ENCODE measurements at regions not wholly inside any gene's neighbourhood (a gene's known extent, or its start where the extent isn't known, plus 50 kb on each side); places are given as distances from the start of the nearest gene placed in this dataset.

- Histone ChIP-seq H3K9me3 (no peaks in the 10 kb centered on the region), H3K4me1 (ENCODE audit: control insufficient read depth in 1 of 2, extremely low read depth in 1 of 2, insufficient read depth in 2 of 2, low read length in 2 of 2) (no peaks in the 10 kb centered on the region), H3K27ac (ENCODE audit: low read length) (no peak overlapping the region), H3K27me3 (replicated peaks in 1 of 2; ENCODE audit: control insufficient read depth in 2 of 2, extremely low read depth in 1 of 2, insufficient read depth in 2 of 2, low read length in 1 of 2) (no peaks in the 10 kb centered on the region), H3K4me3 (ENCODE audit: control insufficient read depth in 1 of 2, extremely low read depth in 1 of 2, low read length in 1 of 2) (no peak overlapping the region), H3K36me3 (ENCODE audit: control insufficient read depth in 2 of 2, extremely low read depth in 1 of 2, insufficient read depth in 1 of 2, low read length in 1 of 2) (no peaks in the 10 kb centered on the region)
- Mint-ChIP-seq H3K27me3 (no peaks in the 10 kb centered on the region), H3K4me1 (no peaks in the 10 kb centered on the region), H3K9me3 (peaks cover 4 to 26% (median 19%) of the 10 kb centered on the region in 3 donors), H3K27ac (no peak overlapping the region), H3K36me3 (no peaks in the 10 kb centered on the region), H3K4me3 (no peak overlapping the region)
- CTCF ChIA-PET, result no interaction called here
- POLR2A ChIA-PET, result no interaction called here
- DNase-seq (no peak), ATAC-seq (replicated peaks in 1 of 4) (no peak)
Observed at GRCh38 chr9:108205276-108205675, 650.5 kb downstream of the ACTL7B start.

GRCh38 chr9:108197899-108198298 is 657.9 kb downstream of the ACTL7B start:
- DNase-seq (no peak), ATAC-seq (replicated peaks in 1 of 4) (no peak)
- Mint-ChIP-seq H3K27me3 (peaks cover 0 to 3% of the 10 kb centered on the region in 2 donors), H3K27ac (no peak overlapping the region), H3K36me3 (no peaks in the 10 kb centered on the region), H3K9me3 (peaks cover 19 to 23% (median 21%) of the 10 kb centered on the region in 3 donors), H3K4me3 (no peak overlapping the region), H3K4me1 (no peaks in the 10 kb centered on the region)
- H3K4me3 ChIP-seq (ENCODE audit: control insufficient read depth in 1 of 2, extremely low read depth in 1 of 2, low read length in 1 of 2), result no peak overlapping the region
- no peaks in the 10 kb centered on the region for H3K27me3 ChIP-seq (replicated peaks in 1 of 2; ENCODE audit: control insufficient read depth in 2 of 2, extremely low read depth in 1 of 2, insufficient read depth in 2 of 2, low read length in 1 of 2)
- H3K9me3 ChIP-seq, result no peaks in the 10 kb centered on the region
- no peaks in the 10 kb centered on the region for H3K36me3 ChIP-seq (ENCODE audit: control insufficient read depth in 2 of 2, extremely low read depth in 1 of 2, insufficient read depth in 1 of 2, low read length in 1 of 2)
- 86% methylated on average over 1 of the region's 1 CpG for WGBS (ENCODE audit: insufficient coverage)
- ChIA-PET POLR2A (no interaction called here), CTCF (no interaction called here)
- no peak overlapping the region for H3K27ac ChIP-seq (ENCODE audit: low read length)
- H3K4me1 ChIP-seq (ENCODE audit: control insufficient read depth in 1 of 2, extremely low read depth in 1 of 2, insufficient read depth in 2 of 2, low read length in 2 of 2), result no peaks in the 10 kb centered on the region

- CTCF ChIA-PET, result interaction anchor here in 1 of 2 donors (0.6 kb wide), 1 partner anchor 381 kb away, joined by 3 read pairs; no protein-coding TSS in a partner anchor
- no peaks in the 10 kb centered on the region for H3K36me3 Mint-ChIP-seq
- Histone ChIP-seq H3K27me3 (replicated peaks in 1 of 2; ENCODE audit: control insufficient read depth in 2 of 2, extremely low read depth in 1 of 2, insufficient read depth in 2 of 2, low read length in 1 of 2) (no peaks in the 10 kb centered on the region), H3K9me3 (no peaks in the 10 kb centered on the region), H3K36me3 (ENCODE audit: control insufficient read depth in 2 of 2, extremely low read depth in 1 of 2, insufficient read depth in 1 of 2, low read length in 1 of 2) (no peaks in the 10 kb centered on the region), H3K4me3 (ENCODE audit: control insufficient read depth in 1 of 2, extremely low read depth in 1 of 2, low read length in 1 of 2) (no peak overlapping the region), H3K27ac (ENCODE audit: low read length) (no peak overlapping the region), H3K4me1 (ENCODE audit: control insufficient read depth in 1 of 2, extremely low read depth in 1 of 2, insufficient read depth in 2 of 2, low read length in 2 of 2) (no peaks in the 10 kb centered on the region)
- WGBS (ENCODE audit: insufficient coverage), result no CpG with 5 or more reads among the region's 3 CpGs
- peaks cover 19 to 24% (median 22%) of the 10 kb centered on the region in 3 donors for H3K9me3 Mint-ChIP-seq
- no peak overlapping the region for H3K27ac Mint-ChIP-seq
- no peak for DNase-seq
- H3K4me3 Mint-ChIP-seq, result no peak overlapping the region
- no peaks in the 10 kb centered on the region for H3K4me1 Mint-ChIP-seq
- ATAC-seq (replicated peaks in 1 of 4), result no peak
- POLR2A ChIA-PET, result no interaction called here
- H3K27me3 Mint-ChIP-seq, result peaks cover 0 to 3% of the 10 kb centered on the region in 2 donors
Observed at GRCh38 chr9:108197008-108197365, 658.8 kb downstream of the ACTL7B start.

GRCh38 chr9:108196332-108197007 is 659.3 kb downstream of the ACTL7B start:
- no peaks in the 10 kb centered on the region for H3K4me1 ChIP-seq (ENCODE audit: control insufficient read depth in 1 of 2, extremely low read depth in 1 of 2, insufficient read depth in 2 of 2, low read length in 2 of 2)
- CTCF ChIA-PET, result interaction anchor here in 1 of 2 donors (0.6 kb wide), 1 partner anchor 380 kb away, joined by 3 read pairs; no protein-coding TSS in a partner anchor
- Mint-ChIP-seq H3K4me1 (no peaks in the 10 kb centered on the region), H3K4me3 (no peak overlapping the region), H3K9me3 (peaks cover 17 to 24% (median 19%) of the 10 kb centered on the region in 3 donors), H3K27ac (no peak overlapping the region), H3K27me3 (peaks cover 0 to 3% of the 10 kb centered on the region in 2 donors), H3K36me3 (no peaks in the 10 kb centered on the region)
- no peak overlapping the region for H3K27ac ChIP-seq (ENCODE audit: low read length)
- H3K4me3 ChIP-seq (ENCODE audit: control insufficient read depth in 1 of 2, extremely low read depth in 1 of 2, low read length in 1 of 2), result no peak overlapping the region
- WGBS (ENCODE audit: insufficient coverage), result 78% methylated on average over 2 of the region's 5 CpGs
- no peaks in the 10 kb centered on the region for H3K36me3 ChIP-seq (ENCODE audit: control insufficient read depth in 2 of 2, extremely low read depth in 1 of 2, insufficient read depth in 1 of 2, low read length in 1 of 2)
- no peaks in the 10 kb centered on the region for H3K27me3 ChIP-seq (replicated peaks in 1 of 2; ENCODE audit: control insufficient read depth in 2 of 2, extremely low read depth in 1 of 2, insufficient read depth in 2 of 2, low read length in 1 of 2)
- ATAC-seq (replicated peaks in 1 of 4) (no peak), DNase-seq (no peak)
- no peaks in the 10 kb centered on the region for H3K9me3 ChIP-seq
- POLR2A ChIA-PET, result no interaction called here

GRCh38 chr9:108194154-108194553 is 661.6 kb downstream of the ACTL7B start:
- ATAC-seq (replicated peaks in 1 of 4), result no peak
- no peak overlapping the region for H3K27ac Mint-ChIP-seq
- H3K27me3 ChIP-seq (replicated peaks in 1 of 2; ENCODE audit: control insufficient read depth in 2 of 2, extremely low read depth in 1 of 2, insufficient read depth in 2 of 2, low read length in 1 of 2), result no peaks in the 10 kb centered on the region
- no peak overlapping the region for H3K4me3 Mint-ChIP-seq
- H3K36me3 Mint-ChIP-seq, result no peaks in the 10 kb centered on the region
- peaks cover under 1 to 23% (median under 1%) of the 10 kb centered on the region in 3 donors for H3K9me3 Mint-ChIP-seq
- POLR2A ChIA-PET, result no interaction called here
- DNase-seq, result no peak
- CTCF ChIA-PET, result no interaction called here
- H3K4me1 ChIP-seq (ENCODE audit: control insufficient read depth in 1 of 2, extremely low read depth in 1 of 2, insufficient read depth in 2 of 2, low read length in 2 of 2), result no peaks in the 10 kb centered on the region
- no peaks in the 10 kb centered on the region for H3K36me3 ChIP-seq (ENCODE audit: control insufficient read depth in 2 of 2, extremely low read depth in 1 of 2, insufficient read depth in 1 of 2, low read length in 1 of 2)
- H3K4me3 ChIP-seq (ENCODE audit: control insufficient read depth in 1 of 2, extremely low read depth in 1 of 2, low read length in 1 of 2), result no peak overlapping the region
- H3K9me3 ChIP-seq, result no peaks in the 10 kb centered on the region
- no peak overlapping the region for H3K27ac ChIP-seq (ENCODE audit: low read length)
- peaks cover 0 to 3% of the 10 kb centered on the region in 2 donors for H3K27me3 Mint-ChIP-seq
- H3K4me1 Mint-ChIP-seq, result no peaks in the 10 kb centered on the region

- no CpG with 5 or more reads among the region's 8 CpGs for WGBS (ENCODE audit: insufficient coverage)
- Histone ChIP-seq H3K4me1 (ENCODE audit: control insufficient read depth in 1 of 2, extremely low read depth in 1 of 2, insufficient read depth in 2 of 2, low read length in 2 of 2) (no peaks in the 10 kb centered on the region), H3K27me3 (replicated peaks in 1 of 2; ENCODE audit: control insufficient read depth in 2 of 2, extremely low read depth in 1 of 2, insufficient read depth in 2 of 2, low read length in 1 of 2) (no peaks in the 10 kb centered on the region), H3K27ac (ENCODE audit: low read length) (no peak overlapping the region), H3K36me3 (ENCODE audit: control insufficient read depth in 2 of 2, extremely low read depth in 1 of 2, insufficient read depth in 1 of 2, low read length in 1 of 2) (no peaks in the 10 kb centered on the region), H3K4me3 (ENCODE audit: control insufficient read depth in 1 of 2, extremely low read depth in 1 of 2, low read length in 1 of 2) (no peak overlapping the region), H3K9me3 (no peaks in the 10 kb centered on the region)
- H3K36me3 Mint-ChIP-seq, result no peaks in the 10 kb centered on the region
- H3K4me1 Mint-ChIP-seq, result no peaks in the 10 kb centered on the region
- DNase-seq (no peak), ATAC-seq (replicated peaks in 1 of 4) (no peak)
- no peak overlapping the region for H3K4me3 Mint-ChIP-seq
- CTCF ChIA-PET, result no interaction called here
- H3K27ac Mint-ChIP-seq, result no peak overlapping the region
- POLR2A ChIA-PET, result no interaction called here
- peaks cover 0 to 23% (median 3%) of the 10 kb centered on the region in 3 donors for H3K9me3 Mint-ChIP-seq
- H3K27me3 Mint-ChIP-seq, result peaks cover 0 to 3% of the 10 kb centered on the region in 2 donors
Observed at GRCh38 chr9:108193026-108193710, 662.6 kb downstream of the ACTL7B start.
